OCI-LY7 (cell line): ENCODE measurements at regions not wholly inside any gene's neighbourhood (a gene's known extent, or its start where the extent isn't known, plus 50 kb on each side); places are given as distances from the start of the nearest gene placed in this dataset.

Experiments
- BruUV-seq: library from RNA; stranded (reverse); fragments of 400-500 nt; replicated peaks from 2 replicates; lab custom pipeline; 2021; lab: Mats Ljungman, UMichigan
- CTCF ChIA-PET: fragments of 300-600 bp; sonication (Branson Sonifier 250); formaldehyde crosslinking; loops from one replicate; lab custom pipeline; 2022; ENCODE audit warnings: antibody characterized with exemption; ENCODE audit not compliant: unreplicated experiment; lab: Charles Lee
- POLR2A ChIA-PET: fragments of 300-600 bp; sonication (Branson Sonifier 250); formaldehyde crosslinking; loops from one replicate; lab custom pipeline; 2022; ENCODE audit warnings: antibody characterized with exemption; lab: Charles Lee
- DNase-seq: peaks from one replicate; pipeline ENCODE4 v3.0.0-alpha.2; 2015; ENCODE audit warnings: low spot score
- H2AFZ ChIP-seq: fragments of 200-600 bp; sonication (generic), shearing (Covaris generic); 2 replicates; pipeline ENCODE4 v1.6.1; 2014; ENCODE audit warnings: mild to moderate bottlenecking, antibody characterized with exemption, low read length, moderate library complexity
- H3K27ac ChIP-seq: fragments of 200-600 bp; sonication (generic); 2 replicates; pipeline ENCODE4 v1.5.1; 2014; ENCODE audit warnings: mixed run types, low read depth, mild to moderate bottlenecking, moderate library complexity, low read length, inconsistent platforms; ENCODE audit not compliant: poor library complexity, severe bottlenecking
- H3K36me3 ChIP-seq: fragments of 200-600 bp; sonication (generic); 2 replicates; pipeline ENCODE4 v1.6.1; 2014; ENCODE audit warnings: mild to moderate bottlenecking, antibody characterized with exemption, low read length, moderate library complexity, mixed read lengths; ENCODE audit not compliant: insufficient read depth
- H3K4me1 ChIP-seq: fragments of 200-600 bp; sonication (generic); 2 replicates; pipeline ENCODE4 v1.5.1; 2014; ENCODE audit warnings: mild to moderate bottlenecking, low read length; ENCODE audit not compliant: insufficient read depth, poor library complexity, severe bottlenecking
- H3K4me2 ChIP-seq: fragments of 200-600 bp; sonication (generic); 2 replicates; pipeline ENCODE4 v1.6.1; 2014; ENCODE audit warnings: mild to moderate bottlenecking, low read length
- H3K4me3 ChIP-seq: fragments of 200-600 bp; sonication (generic); 2 replicates; pipeline ENCODE4 v1.5.1; 2014; ENCODE audit warnings: mild to moderate bottlenecking, low read depth, low read length; ENCODE audit not compliant: poor library complexity, severe bottlenecking
- H3K79me2 ChIP-seq: fragments of 200-600 bp; sonication (generic); 2 replicates; pipeline ENCODE4 v1.6.1; 2016; ENCODE audit warnings: low read depth, mild to moderate bottlenecking, low read length, moderate library complexity, mixed read lengths; ENCODE audit not compliant: insufficient read depth
- H3K9me2 ChIP-seq: fragments of 200-600 bp; sonication (generic); 2 replicates; pipeline ENCODE4 v1.6.1; 2016; ENCODE audit warnings: mild to moderate bottlenecking, low read length, mixed read lengths; ENCODE audit not compliant: insufficient read depth
- H3K9me3 ChIP-seq: fragments of 200-600 bp; sonication (generic); 2 replicates; pipeline ENCODE4 v1.6.1; 2014; ENCODE audit warnings: mild to moderate bottlenecking, mixed run types, low read length, mixed read lengths
- H4K20me1 ChIP-seq: fragments of 200-600 bp; sonication (generic); 2 replicates; pipeline ENCODE4 v1.6.1; 2014; ENCODE audit warnings: mild to moderate bottlenecking, antibody characterized with exemption, low read length, moderate library complexity, mixed read lengths; ENCODE audit not compliant: insufficient read depth
- EZH2phosphoT487 ChIP-seq: fragments of 200-600 bp; sonication (generic); IDR thresholded peaks from 2 replicates; pipeline ENCODE4 v1.6.1; 2018; ENCODE audit warnings: low read depth, borderline replicate concordance, mild to moderate bottlenecking, mixed run types, antibody characterized with exemption, low read length, moderate library complexity, mixed read lengths
- intact Hi-C: fragments of 100-400 bp; cut with micrococcal nuclease; formaldehyde crosslinking; loops from one replicate; pipeline ENCODE4 v1.10.0; 2022; ENCODE audit not compliant: unreplicated experiment
- TF ChIP-seq, protein P1 (sequence below): fragments of 200-600 bp; sonication (generic); conservative IDR thresholded peaks from 2 replicates; pipeline ENCODE4 v1.5.1; 2014; ENCODE audit warnings: mild to moderate bottlenecking, antibody characterized with exemption, low read length, moderate library complexity, mixed read lengths

DNA sequence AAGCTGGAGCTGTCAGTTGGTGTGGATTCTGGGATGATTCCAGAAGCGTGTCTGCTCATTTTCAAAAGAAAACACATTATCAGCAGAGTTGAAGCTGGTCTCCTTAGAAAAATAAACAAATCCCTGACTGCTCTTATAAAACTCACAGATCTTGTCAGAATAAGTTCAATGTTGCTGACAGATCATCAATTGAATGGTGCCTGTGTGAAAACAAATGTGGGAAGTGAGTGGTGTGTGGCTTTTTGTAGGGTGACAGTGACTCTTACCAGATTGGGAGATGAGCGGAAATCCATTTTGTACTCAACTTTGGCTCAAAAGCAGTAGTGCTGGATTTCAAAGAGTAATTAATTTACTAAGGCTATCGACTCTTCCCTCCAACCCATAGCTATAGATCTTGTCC is 807.8 kb downstream of the RAPGEF2 start:
- H3K79me2 ChIP-seq, result no peaks in the 10 kb centered on the region
- CTCF ChIA-PET, result no interaction called here
- no peaks in the 10 kb centered on the region for H3K36me3 ChIP-seq
- POLR2A ChIA-PET, result interaction anchor here (0.7 to 0.9 kb wide), 2 partner anchors 10 to 13 kb away, joined by 3 to 5 read pairs; no protein-coding TSS in a partner anchor
- no peaks in the 10 kb centered on the region for H3K4me1 ChIP-seq
- no peak overlapping the region for H3K4me3 ChIP-seq
- no peaks in the 10 kb centered on the region for H4K20me1 ChIP-seq
- intact Hi-C loops, result no loop called here
- no TSS peak for BruUV-seq
- H3K27ac ChIP-seq, result no peak overlapping the region
- H2AFZ ChIP-seq, result no peak overlapping the region
- no peaks in the 10 kb centered on the region for H3K9me3 ChIP-seq
- H3K9me2 ChIP-seq, result no peaks in the 10 kb centered on the region
- no peak overlapping the region for H3K4me2 ChIP-seq
- no peak for DNase-seq
- TF ChIP-seq, protein P1, sequence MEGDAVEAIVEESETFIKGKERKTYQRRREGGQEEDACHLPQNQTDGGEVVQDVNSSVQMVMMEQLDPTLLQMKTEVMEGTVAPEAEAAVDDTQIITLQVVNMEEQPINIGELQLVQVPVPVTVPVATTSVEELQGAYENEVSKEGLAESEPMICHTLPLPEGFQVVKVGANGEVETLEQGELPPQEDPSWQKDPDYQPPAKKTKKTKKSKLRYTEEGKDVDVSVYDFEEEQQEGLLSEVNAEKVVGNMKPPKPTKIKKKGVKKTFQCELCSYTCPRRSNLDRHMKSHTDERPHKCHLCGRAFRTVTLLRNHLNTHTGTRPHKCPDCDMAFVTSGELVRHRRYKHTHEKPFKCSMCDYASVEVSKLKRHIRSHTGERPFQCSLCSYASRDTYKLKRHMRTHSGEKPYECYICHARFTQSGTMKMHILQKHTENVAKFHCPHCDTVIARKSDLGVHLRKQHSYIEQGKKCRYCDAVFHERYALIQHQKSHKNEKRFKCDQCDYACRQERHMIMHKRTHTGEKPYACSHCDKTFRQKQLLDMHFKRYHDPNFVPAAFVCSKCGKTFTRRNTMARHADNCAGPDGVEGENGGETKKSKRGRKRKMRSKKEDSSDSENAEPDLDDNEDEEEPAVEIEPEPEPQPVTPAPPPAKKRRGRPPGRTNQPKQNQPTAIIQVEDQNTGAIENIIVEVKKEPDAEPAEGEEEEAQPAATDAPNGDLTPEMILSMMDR, result no peak
- TF ChIP-seq EZH2phosphoT487, result no peak

DNA sequence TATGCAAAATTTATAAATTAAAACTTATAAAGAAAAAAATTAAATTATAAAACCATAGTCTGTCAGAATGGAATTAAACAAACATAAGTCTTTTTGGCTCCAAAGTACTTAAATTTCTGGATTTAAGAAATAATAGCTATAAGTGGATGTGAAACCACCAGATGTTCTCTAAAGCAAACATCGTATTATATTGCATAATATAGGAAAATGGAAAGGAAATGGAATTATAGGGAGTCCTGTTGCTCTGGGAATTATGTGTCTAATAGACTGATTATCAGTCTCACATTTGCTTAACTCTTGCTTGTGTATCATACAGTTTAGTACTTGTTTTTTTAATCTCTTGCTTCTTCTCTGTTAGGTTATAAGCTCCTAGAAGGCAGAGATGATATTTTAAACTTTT is 819.2 kb downstream of the RAPGEF2 start:
- intact Hi-C loops, result no loop called here
- H3K4me1 ChIP-seq, result no peaks in the 10 kb centered on the region
- no peak overlapping the region for H3K4me2 ChIP-seq
- ChIA-PET POLR2A (interaction anchor here (1.8 kb wide), 1 partner anchor 9 kb away, joined by 4 read pairs; no protein-coding TSS in a partner anchor), CTCF (no interaction called here)
- H4K20me1 ChIP-seq, result no peaks in the 10 kb centered on the region
- H3K27ac ChIP-seq, result no peak overlapping the region
- no peak for DNase-seq
- H3K79me2 ChIP-seq, result no peaks in the 10 kb centered on the region
- no TSS peak for BruUV-seq
- H3K9me3 ChIP-seq, result no peaks in the 10 kb centered on the region
- no peaks in the 10 kb centered on the region for H3K9me2 ChIP-seq
- no peaks in the 10 kb centered on the region for H3K36me3 ChIP-seq
- H3K4me3 ChIP-seq, result no peak overlapping the region
- TF ChIP-seq, protein P1, result no peak
- no peak for TF ChIP-seq EZH2phosphoT487
- no peak overlapping the region for H2AFZ ChIP-seq

DNA sequence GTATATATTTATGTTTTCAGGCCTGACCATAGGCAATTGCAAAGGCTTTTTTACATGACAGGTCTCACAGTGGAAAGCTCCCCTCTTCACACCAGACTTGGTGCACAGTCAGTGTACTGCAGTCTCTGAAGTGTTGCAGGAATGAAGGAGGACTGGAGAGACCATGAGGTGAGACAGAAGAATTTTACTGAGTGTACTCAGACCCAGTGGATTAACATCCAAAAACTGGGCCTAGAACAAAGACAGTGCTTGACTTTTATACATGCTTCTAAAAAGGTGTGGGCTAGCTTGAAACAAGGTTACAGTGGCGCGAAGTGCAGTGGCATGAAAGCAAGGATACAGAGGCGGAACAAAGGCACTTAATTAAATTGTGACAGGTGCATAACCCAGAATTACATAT is 822.9 kb downstream of the RAPGEF2 start:
- Histone ChIP-seq H3K9me3 (no peaks in the 10 kb centered on the region), H3K4me2 (no peak overlapping the region), H3K4me3 (no peak overlapping the region), H3K27ac (no peak overlapping the region), H3K9me2 (no peaks in the 10 kb centered on the region), H3K4me1 (no peaks in the 10 kb centered on the region), H2AFZ (no peak overlapping the region), H4K20me1 (no peaks in the 10 kb centered on the region), H3K36me3 (no peaks in the 10 kb centered on the region), H3K79me2 (no peaks in the 10 kb centered on the region)
- no peak for TF ChIP-seq EZH2phosphoT487
- TF ChIP-seq, protein P1, result no peak
- POLR2A ChIA-PET, result no interaction called here
- BruUV-seq, result no TSS peak
- CTCF ChIA-PET, result no interaction called here
- intact Hi-C loops, result no loop called here
- DNase-seq, result peak; percentile 5
